ENCODE measurements at regions not wholly inside any gene's neighbourhood (a gene's known extent, or its start where the extent isn't known, plus 50 kb on each side); places are given as distances from the start of the nearest gene placed in this dataset.

DNA sequence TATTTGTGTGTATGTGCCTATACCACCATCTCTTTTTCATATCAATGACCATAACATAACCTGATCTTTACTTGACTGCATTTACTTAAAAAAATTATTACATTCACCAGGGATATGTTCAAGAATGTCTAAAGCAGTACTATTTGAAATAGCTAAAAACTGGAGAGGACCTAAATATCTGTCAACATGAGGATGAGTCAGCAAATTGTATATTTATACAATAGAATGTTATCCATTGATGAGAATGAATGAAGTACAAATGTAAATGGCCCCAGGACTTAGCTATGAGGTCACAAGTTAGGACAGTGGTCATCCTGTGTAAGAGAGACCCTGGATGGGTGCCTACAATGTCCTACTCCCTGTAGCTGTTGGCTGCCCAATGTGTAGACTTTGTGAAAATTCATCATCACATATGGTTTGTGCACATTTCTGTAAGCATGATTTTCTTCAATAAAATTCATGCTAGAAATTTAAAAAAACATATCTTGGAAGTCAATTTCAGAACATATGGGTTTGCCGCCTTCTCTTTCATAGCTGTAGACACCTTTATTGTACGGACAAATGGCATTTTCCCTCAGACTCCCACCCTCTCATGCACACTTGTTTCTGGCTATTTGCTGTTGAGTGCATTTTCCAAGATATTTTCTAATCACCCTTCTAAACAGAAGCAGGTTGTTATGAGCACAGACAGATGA is 202.4 kb downstream of the CDH26 start:
- no peak overlapping the region for H3K27ac ChIP-seq (ENCODE audit: low read depth, low read length)
- TF ChIP-seq SUZ12 (IDR thresholded peaks at IDR 0.05; ENCODE audit: low read length) (no peak), CHD1 (IDR thresholded peaks at IDR 0.05; ENCODE audit: low read depth, low read length) (no peak)

More for the DNA sequence above, 202.4 kb downstream of the CDH26 start:
- Histone ChIP-seq H2BK15ac (ENCODE audit: low read length) (no peak overlapping the region), H3K23me2 (ENCODE audit: low read depth, low read length) (no peaks in the 10 kb centered on the region), H3K4me2 (ENCODE audit: insufficient read depth in 1 of 2, low read depth in 2 of 2, low read length in 2 of 2) (no peak overlapping the region), H2AFZ (ENCODE audit: low read length) (no peak overlapping the region), H3K23ac (ENCODE audit: insufficient read length) (no peak overlapping the region), H3K79me2 (ENCODE audit: control insufficient read depth in 1 of 2, insufficient read depth in 2 of 2, low read length in 2 of 2) (no peaks in the 10 kb centered on the region), H2BK12ac (ENCODE audit: low read depth, low read length) (no peak overlapping the region), H3K36me3 (ENCODE audit: control insufficient read depth in 2 of 4, insufficient read depth in 4 of 4, low read length in 3 of 4) (peaks cover 0 to 2% (median 0%) of the 10 kb centered on the region in 4 experiments; a peak in 1 of 8 replicates), H2AK5ac (ENCODE audit: low read depth, low read length) (no peak overlapping the region), H3K4me1 (replicated peaks in 1 of 4; ENCODE audit: control insufficient read depth in 3 of 4, insufficient read depth in 4 of 4, low read length in 3 of 4) (no peaks in the 10 kb centered on the region), H3K9me3 (ENCODE audit: insufficient read depth in 2 of 2, low read depth in 1 of 2, low read length in 1 of 2) (peaks cover 14 to 15% of the 10 kb centered on the region in 2 experiments), H4K5ac (ENCODE audit: insufficient read length, low read depth, low read length) (no peak overlapping the region), H4K91ac (replicated peaks; ENCODE audit: insufficient read length, low read length) (no peak overlapping the region), H3K18ac (ENCODE audit: extremely low read depth, low read length) (no peak overlapping the region), H2BK20ac (ENCODE audit: low read length) (no peak overlapping the region), H3K4me3 (ENCODE audit: extremely low read depth in 1 of 4, insufficient read depth in 2 of 4, low read depth in 3 of 4, low read length in 4 of 4) (no peak overlapping the region), H3K79me1 (ENCODE audit: low read depth, low read length) (no peaks in the 10 kb centered on the region), H4K20me1 (replicated peaks in 1 of 2; ENCODE audit: control insufficient read depth in 1 of 2, insufficient read depth in 2 of 2, low read length in 2 of 2) (no peaks in the 10 kb centered on the region), H3K27me3 (replicated peaks in 1 of 4; ENCODE audit: control insufficient read depth in 3 of 4, extremely low read depth in 1 of 4, insufficient read depth in 3 of 4, low read length in 3 of 4) (no peaks in the 10 kb centered on the region), H3K9ac (replicated peaks in 1 of 4; ENCODE audit: extremely low read depth in 1 of 4, low read depth in 3 of 4, low read length in 3 of 4) (no peak overlapping the region), H3K56ac (replicated peaks; ENCODE audit: insufficient read length, low read depth, low read length) (no peak overlapping the region), H2BK120ac (replicated peaks; ENCODE audit: low read depth, low read length) (no peak overlapping the region), H2BK5ac (ENCODE audit: low read depth, low read length) (no peak overlapping the region), H4K8ac (ENCODE audit: extremely low read depth, insufficient read depth, low read length) (no peak overlapping the region), H3K14ac (ENCODE audit: insufficient read length) (no peak overlapping the region), H3K4ac (replicated peaks; ENCODE audit: insufficient read length, low read depth, low read length) (no peak overlapping the region)
- CTCF ChIA-PET (ENCODE audit: partially characterized antibody) = no interaction called here
- no peak for DNase-seq (ENCODE audit: low read depth in 1 of 2, low spot score in 2 of 2)
- FAIRE-seq = no peak
- POLR2A ChIA-PET (ENCODE audit: partially characterized antibody) = no interaction called here
- WGBS, 2 experiments (ENCODE audit: extremely low coverage in 1 of 2, insufficient coverage in 1 of 2, insufficient read length in 1 of 2, insufficient replicate concordance in 2 of 2, low coverage in 1 of 2, low lambda C conversion rate in 2 of 2, missing lambda C conversion rate in 1 of 2) = 88% methylated on average over 2 of the region's 2 CpGs; no CpG with 5 or more reads in 1 of the 2 experiments

Data from H1 (cell line).